ENCODE measurements at regions not wholly inside any gene's neighbourhood (a gene's known extent, or its start where the extent isn't known, plus 50 kb on each side); places are given as distances from the start of the nearest gene placed in this dataset.
"Not testable (repeated sequence)": the region's sequence is repeated elsewhere in the genome, so short reads cannot be mapped to it uniquely, and the experiment has no call there.

DNA sequence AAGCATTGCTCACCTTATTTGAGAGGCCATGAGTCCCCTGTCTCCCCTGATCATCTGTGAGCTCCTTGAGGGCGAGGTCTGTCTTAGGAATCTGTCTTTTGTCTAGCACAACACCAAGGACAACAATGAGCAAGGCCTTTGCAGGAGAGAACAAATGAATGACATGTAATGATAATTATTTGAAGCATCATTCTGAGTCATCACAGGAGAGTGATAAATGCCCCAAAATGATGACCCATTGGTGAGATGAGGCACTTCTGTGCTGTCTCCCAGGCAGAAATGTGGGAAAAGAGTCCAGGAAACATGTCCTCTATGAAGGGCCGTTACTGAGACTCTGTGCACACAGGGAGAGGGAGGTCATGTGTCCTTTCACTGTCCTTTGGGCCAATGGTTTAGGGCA is 105.2 kb upstream of the LRFN2 start:
- DNase-seq (ENCODE audit: low read depth) = no peak

DNA sequence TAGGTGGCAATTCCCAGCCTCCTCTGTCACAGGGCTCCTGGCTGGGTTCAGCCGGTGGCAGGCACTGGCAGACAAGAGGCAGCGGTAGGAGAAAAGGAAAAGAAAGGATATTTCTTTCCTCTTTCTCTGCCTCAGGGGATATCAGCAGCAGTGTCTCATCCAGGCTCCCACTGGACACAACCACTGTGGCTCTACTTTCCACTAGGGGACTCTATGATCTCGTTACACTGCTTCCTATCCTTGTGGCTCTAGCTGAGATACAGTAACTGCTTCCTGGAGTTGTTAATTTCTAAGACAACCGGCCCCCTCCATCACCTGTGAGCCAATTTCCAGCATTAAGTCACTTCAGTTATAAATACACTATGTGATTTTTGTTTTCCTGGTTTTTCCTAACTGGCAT is 102.0 kb upstream of the LRFN2 start:
- DNase-seq (ENCODE audit: low read depth) = no peak

DNA sequence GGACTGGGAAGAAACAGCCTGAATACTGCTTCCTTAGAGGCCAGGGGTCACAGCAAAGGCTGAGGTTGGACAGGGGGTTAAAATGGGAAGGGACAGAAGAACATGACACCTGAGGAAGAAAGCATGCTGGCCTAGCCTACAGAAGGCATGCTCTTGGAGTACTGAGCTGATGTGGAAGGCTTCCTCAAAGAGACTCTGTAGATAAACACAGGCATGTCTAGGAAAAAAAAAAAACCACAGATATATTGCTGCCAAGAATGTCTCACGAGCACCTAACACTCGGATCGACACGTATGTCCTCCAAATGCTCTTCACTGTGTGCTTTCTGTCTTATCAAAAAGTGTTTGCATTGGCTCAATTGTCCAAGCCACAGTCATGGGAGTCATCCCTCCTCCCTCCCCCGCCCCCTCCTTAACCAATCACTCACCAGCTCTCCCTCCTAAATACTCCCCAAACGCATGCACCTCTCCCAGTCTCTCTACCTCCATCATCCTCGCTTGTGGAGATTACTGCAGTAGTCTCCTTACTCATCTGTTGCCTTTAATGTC is 101.1 kb upstream of the LRFN2 start:
- DNase-seq (ENCODE audit: low read depth) = no peak

GRCh38 chr6:40685862-40686261 is 98.7 kb upstream of the LRFN2 start:
- no peak for DNase-seq (ENCODE audit: low read depth)

GRCh38 chr6:40681622-40682021 is 94.5 kb upstream of the LRFN2 start:
- no peak for DNase-seq (ENCODE audit: low read depth)

GRCh38 chr6:40678941-40679340 is 91.8 kb upstream of the LRFN2 start:
- DNase-seq (ENCODE audit: low read depth) = no peak

- no peak for DNase-seq (ENCODE audit: low read depth)
Observed at GRCh38 chr6:40674170-40674569, 87.0 kb upstream of the LRFN2 start.

DNA sequence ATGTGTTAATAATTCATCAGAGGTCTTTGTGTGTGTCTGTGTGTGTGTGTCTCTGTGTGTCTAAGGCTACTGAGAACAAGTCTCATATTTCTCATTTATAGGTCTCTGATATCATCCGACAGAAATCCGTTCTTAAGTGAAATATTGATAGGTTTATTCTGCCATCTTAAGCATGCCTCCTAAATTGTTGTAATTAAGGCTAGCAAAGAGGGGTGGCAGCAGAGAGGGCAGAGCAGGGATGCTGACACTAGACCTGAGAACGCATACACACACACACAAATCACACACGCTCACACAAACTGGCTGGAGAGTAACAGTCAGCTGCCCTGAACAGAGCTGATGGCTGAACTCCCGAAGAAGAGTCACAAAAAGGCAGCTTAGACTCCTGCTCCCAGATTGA is 84.9 kb upstream of the LRFN2 start:
- no peak for DNase-seq (ENCODE audit: low read depth)

DNA sequence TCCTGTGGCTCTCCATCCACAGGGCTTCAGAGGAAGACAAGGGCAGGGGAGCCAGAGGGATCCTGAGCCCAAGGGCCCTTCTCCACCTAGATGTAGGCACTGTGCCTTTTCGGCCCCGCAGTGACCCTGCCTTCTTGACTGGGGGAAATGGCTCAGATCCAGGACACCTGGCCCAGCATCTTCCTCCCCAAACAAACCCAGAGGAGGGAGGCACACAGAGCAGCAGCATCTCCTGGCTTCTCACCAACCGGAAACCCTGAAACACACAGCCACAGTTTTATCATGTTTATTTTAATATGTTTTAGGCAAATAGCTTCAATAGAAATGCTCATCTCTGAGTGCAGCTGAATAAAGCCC is 84.5 kb upstream of the LRFN2 start:
- no peak for DNase-seq (ENCODE audit: low read depth)

GRCh38 chr6:40671001-40671693 is 84.0 kb upstream of the LRFN2 start:
- no peak for DNase-seq (ENCODE audit: low read depth)

DNA sequence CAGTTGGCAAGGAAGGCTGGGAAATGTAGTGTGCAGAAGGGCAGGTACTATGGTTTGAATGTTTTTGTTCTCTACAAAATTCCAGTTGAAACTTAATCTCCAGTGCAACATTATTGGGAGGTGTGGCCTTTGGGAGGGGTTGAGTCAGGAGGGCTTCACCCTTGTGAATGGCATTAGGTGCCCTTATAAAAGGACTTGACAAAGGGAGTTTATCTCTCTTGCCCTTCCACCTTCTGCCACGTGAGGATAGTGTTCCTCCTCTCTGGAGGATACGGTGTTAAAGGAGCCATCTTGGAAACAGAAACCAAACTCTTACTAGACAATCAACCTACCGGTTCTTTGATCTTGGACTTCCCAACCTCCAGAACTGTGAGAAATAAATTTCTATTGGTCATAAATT is 82.2 kb upstream of the LRFN2 start:
- no peak for DNase-seq (ENCODE audit: low read depth)

GRCh38 chr6:40668203-40668602 is 81.0 kb upstream of the LRFN2 start:
- no peak for DNase-seq (ENCODE audit: low read depth)

DNA sequence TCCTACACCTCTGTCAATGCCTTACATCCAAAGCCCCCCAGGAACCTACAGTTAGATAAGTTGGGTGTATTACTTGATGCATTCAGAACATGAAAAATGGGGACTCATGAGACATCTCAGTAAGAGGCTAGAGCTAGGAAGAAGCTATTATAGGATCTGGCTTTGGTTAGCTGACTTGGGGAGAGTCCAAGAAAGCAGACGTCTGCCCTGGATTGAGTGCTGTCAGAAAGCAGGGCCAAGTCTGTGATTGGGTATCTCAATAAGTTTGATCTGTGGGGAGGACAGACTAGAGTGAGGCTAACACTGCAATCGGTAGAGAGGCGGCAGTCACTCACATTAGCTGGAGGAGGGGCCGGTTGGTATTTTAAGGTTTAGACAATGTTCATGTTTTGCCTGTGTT is 79.4 kb upstream of the LRFN2 start:
- DNase-seq (ENCODE audit: low read depth) = no peak

DNA sequence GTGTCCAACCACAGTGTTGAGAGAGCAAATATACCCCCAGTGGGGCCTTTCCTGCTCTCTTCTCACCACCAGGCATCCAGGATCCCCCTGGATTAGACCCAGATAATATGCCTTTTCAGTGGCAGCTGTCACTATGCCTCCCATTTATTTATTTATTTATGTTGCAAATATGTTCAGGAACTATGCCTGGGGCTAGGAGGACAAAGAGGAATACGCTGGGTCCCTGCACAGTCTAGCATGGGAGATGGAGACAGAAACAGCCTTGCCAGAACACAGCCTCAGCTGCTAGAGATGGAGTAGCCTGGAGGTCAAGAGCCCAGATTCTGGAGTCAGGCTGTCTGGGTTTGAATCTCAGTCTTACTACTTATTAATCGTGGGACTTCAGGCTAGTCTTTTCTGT is 74.6 kb upstream of the LRFN2 start:
- DNase-seq (ENCODE audit: low read depth) = no peak

DNA sequence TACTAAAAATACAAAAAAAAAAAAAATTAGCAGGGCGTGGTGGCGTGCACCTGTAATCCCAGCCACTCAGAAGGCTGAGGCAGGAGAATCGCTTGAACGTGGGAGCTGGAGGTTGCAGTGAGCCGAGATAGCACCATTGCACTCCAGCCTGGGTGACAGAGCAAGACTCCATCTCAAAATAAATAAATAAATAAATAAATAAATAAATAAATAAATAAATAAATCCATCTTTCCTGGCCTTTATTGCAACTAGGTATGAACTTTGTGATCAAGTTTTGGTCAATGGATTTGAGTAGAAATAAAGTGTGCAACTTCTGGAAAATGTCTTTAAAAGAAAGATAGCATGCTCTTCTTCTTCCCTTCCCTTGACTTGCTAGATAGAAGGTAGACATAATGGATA is 69.6 kb upstream of the LRFN2 start:
- not testable (repeated sequence) for DNase-seq (ENCODE audit: low read depth)

- no peak for DNase-seq (ENCODE audit: low read depth)
Observed at GRCh38 chr6:40654828-40655227, 67.7 kb upstream of the LRFN2 start.

DNA sequence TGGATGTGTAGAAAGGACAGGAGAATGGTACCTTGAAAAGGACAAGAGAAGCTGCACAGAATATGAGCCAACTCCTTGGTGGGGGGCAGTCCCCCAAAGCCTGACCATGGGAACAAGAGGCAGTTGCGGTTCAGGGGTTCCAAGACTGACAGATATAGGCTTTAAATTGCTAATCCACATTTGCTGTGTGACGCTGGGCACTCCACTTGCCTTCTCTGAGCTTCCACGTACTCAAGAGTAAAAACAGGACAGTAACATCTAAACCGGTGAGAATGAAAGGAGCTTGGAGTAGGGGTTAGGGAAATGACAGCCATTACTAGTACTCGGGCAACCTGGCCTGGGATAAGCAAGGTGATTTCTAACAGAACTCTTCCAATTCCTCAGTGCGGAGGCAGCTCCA is 57.9 kb upstream of the LRFN2 start:
- DNase-seq (ENCODE audit: low read depth) = no peak

- no peak for DNase-seq (ENCODE audit: low read depth)
Observed at GRCh38 chr6:40642837-40643236, 55.7 kb upstream of the LRFN2 start.

- DNase-seq (ENCODE audit: low read depth) = no peak
Observed at GRCh38 chr6:40642190-40642589, 55.0 kb upstream of the LRFN2 start.

- peak; percentile 74 for DNase-seq (ENCODE audit: low read depth)
Observed at GRCh38 chr6:40640599-40641227, 53.5 kb upstream of the LRFN2 start.

All from RPMI7951 (cell line).